SK-N-SH treated with all-trans-retinoic acid at 6 μM for 48 hours (cell line): ENCODE measurements at regions not wholly inside any gene's neighbourhood (a gene's known extent, or its start where the extent isn't known, plus 50 kb on each side); places are given as distances from the start of the nearest gene placed in this dataset.

Experiments
- ARNTL ChIP-seq: fragments of 450-650 bp; formaldehyde crosslinking; IDR thresholded peaks from 2 replicates; pipeline ENCODE4 v1.5.0; 2020; ENCODE audit warnings: low read depth, mild to moderate bottlenecking, moderate library complexity, borderline replicate concordance
- PATZ1 ChIP-seq: fragments of 250-450 bp; sonication (Bioruptor Pico); IDR thresholded peaks from 2 replicates; pipeline ENCODE4 v1.8.0; 2020; ENCODE audit warnings: mild to moderate bottlenecking, moderate library complexity, borderline replicate concordance
- ZC3H10 ChIP-seq: fragments of 250-450 bp; sonication (Bioruptor Pico); IDR thresholded peaks from 2 replicates; pipeline ENCODE4 v1.5.1; 2021; ENCODE audit warnings: mild to moderate bottlenecking, moderate library complexity
- ZFP3 ChIP-seq: fragments of 250-450 bp; sonication (Bioruptor Pico); IDR thresholded peaks from 2 replicates; pipeline ENCODE4 v1.5.0; 2020; ENCODE audit warnings: mild to moderate bottlenecking, moderate library complexity
- ZFP30 ChIP-seq: fragments of 450-650 bp; formaldehyde crosslinking; IDR thresholded peaks from 2 replicates; pipeline ENCODE4 v1.5.0; 2022; ENCODE audit warnings: mild to moderate bottlenecking, moderate library complexity

- TF ChIP-seq ARNTL (no peak), ZFP3 (CRISPR knock-in tag) (no peak), ZC3H10 (no peak), ZFP30 (no peak), PATZ1 (CRISPR knock-in tag) (no peak)
Measured at GRCh38 chr7:15778191-15778590, 91.7 kb upstream of the MEOX2 start.
